Umbilical cord (tissue), 1 donor: ENCODE measurements at regions not wholly inside any gene's neighbourhood (a gene's known extent, or its start where the extent isn't known, plus 50 kb on each side); places are given as distances from the start of the nearest gene placed in this dataset.

ENCODE experiments used
- DNase-seq: peaks from one replicate; pipeline ENCODE4 v3.0.0-alpha.2; 2015; ENCODE audit warnings: low spot score

DNA sequence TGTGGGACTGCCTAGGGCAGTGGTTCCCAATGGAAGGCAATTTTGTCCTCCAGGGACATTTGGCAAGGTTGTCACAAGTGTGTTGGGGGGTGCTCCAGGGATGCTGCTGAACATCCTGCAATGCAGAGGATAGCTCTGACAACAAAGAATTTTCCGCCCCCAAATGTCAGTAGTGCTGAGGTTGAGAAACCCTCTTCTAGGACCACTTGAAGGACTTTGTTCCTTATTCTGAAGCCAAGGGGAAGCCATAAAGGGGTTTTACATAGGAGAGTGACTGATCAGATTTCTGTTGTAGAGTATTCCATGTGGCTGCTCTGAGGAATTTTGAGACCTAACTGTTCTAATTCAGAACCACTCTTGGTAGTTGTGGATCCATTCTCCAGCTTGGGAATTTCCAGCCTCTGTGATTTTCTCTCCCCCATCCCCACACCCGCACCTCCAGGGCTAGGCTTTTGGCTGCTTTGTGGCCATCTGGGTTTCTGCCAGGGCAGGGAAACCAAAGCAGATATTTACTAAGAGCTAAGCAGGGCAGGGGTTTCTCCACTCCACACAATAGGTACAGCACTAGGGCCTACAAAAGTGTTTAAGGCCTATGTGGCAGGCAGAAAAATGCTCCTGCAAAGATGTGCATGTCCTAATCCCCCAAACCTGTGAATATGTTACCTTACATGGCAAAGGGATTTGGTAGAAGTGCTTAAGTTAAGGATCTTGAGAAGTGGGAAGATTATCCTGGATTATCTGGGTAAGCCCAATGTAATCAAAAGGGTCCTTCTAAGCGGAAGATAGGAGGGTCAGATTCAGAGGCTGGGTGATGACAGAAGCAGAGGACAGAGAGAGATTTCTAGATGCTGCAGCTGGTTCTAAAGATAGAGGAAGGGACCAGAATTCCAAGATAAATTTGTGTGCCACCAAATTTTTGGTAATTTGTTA is 135.4 kb downstream of the TMEM17 start:
- DNase-seq: no peak

GRCh38 chr2:62369541-62370202 is 136.3 kb downstream of the TMEM17 start:
- no peak for DNase-seq

DNA sequence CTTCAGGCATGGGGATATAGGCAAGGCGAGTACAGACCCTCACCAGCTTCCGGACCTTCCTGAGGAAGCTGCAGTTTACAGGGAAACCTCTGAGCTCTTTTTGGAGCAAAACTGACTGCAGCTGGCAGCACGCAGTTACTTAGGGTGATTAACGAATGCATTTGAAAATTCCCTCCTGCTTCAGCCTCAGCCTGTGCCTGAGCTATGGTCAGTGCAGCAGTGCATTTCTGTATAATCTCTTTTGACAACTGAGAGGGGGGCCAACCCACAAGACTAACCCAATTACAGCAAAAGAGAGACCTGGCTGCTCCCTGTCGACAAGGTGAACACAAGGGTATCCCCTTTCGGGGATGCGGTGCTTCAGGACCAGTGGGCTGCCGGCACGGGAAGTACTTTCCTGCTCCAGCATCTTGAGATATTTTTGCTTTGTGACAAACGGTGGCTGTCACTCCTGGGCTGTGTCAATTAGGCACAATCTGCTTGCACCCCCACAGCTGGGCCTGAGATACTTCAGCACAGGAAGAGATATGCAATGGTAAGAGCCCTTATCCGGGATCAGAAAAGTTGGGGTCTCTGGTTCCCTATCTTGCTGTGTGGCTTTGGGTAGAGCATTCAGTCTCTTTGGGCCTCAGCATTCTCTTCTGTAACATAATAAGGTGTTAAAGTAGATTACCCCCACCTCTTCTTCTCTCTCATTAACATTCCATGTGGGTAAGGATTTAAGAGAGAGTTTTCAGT is 141.0 kb downstream of the TMEM17 start:
- no peak for DNase-seq

DNA sequence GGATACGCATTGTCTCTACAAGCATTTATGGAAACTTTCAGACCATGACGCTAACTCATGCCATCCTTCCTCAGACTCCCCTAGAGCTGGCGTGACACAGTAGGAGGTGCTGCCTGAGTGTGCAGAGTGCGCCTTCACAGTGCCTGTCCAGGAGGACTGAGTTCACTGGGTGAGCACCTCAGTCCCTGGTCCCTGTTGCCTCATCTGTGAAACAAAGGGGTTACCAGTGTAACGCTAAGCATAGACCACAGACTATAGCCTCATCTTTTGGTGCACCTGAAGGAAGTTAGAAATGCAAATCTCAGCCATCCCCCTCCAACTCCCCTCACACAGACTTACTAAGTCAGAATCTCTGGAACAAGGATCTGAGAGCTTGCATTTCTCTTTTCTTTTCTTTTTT is 142.8 kb downstream of the TMEM17 start:
- DNase-seq: no peak

GRCh38 chr2:62362561-62362960 is 143.4 kb downstream of the TMEM17 start:
- no peak for DNase-seq

DNA sequence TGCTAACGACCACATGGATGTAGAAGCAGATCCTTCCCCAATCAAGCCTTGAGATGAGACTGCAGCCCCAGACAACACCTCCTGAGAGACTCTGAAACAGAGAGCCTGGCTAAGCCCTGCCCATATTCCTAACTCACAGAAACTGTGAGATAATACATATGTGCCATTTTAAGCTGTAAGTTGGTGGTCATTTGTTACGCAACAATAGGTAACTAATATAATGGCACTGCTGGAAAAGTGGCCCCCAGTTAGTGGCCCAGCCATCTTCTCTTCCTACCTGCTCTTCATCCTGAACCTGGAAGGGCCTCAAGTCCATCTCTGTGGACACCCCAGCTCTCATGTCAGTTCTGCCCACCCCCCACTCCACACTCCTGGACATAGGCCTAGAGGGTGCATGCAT is 144.0 kb downstream of the TMEM17 start:
- no peak for DNase-seq

DNA sequence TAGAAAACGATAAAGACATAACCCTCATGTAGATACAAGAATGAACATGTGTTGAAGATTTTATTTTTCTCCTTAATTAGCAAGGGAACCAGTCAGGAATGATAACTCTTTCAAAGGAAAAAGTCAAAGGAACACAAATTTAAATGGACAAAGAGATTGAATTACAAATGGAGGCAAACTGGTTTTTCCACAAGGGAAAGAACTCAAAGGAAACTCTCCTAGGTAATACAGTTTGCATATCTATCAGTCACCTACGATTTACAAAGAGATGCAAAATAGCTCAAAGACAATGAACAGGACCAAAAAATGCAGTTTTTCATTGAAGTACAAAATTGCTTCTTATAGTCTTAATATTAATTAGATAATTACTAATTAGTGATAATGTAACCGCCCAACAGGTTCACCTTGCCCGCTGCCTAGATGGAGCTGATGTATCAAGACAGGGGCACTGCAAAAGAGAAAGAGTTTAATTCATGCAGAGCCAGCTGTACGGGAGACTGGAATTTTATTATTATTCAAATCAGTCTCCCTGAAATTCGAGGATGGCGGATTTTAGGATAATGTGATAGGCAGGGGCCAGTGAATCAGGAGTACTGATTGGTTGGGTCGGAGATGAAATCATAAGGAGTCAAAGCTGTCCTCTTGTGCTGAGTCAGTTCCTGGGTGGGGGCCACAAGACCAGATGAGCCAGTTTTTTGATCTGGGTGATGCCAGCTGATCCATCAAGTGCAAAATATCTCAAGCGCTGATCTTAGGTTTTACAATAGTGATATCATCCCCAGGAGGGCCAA is 151.0 kb downstream of the TMEM17 start:
- no peak for DNase-seq

- DNase-seq: no peak
These were observed 154.0 kb downstream of the TMEM17 start for GRCh38 chr2:62352031-62352430.

GRCh38 chr2:62349788-62350187 is 153.9 kb downstream of the B3GNT2 start:
- no peak for DNase-seq

DNA sequence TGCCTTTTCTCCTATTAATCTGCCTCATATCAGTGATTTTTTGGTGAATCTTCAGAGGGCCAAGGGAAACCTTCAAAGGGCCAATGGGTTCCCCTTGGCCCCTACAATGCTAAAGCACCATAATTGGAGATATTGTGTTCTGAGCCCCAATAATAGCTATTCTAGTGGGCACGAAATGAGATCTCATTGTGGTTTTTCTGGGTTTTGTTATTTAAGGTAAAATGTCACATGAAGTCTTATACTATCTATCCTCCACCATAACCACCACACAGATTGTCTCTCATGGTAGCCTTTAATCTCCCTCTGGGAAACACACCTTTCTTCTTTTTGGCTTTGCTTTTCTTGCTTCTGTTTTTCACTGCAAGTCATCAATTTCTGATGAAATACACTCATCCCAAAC is 152.8 kb downstream of the B3GNT2 start:
- no peak for DNase-seq

DNA sequence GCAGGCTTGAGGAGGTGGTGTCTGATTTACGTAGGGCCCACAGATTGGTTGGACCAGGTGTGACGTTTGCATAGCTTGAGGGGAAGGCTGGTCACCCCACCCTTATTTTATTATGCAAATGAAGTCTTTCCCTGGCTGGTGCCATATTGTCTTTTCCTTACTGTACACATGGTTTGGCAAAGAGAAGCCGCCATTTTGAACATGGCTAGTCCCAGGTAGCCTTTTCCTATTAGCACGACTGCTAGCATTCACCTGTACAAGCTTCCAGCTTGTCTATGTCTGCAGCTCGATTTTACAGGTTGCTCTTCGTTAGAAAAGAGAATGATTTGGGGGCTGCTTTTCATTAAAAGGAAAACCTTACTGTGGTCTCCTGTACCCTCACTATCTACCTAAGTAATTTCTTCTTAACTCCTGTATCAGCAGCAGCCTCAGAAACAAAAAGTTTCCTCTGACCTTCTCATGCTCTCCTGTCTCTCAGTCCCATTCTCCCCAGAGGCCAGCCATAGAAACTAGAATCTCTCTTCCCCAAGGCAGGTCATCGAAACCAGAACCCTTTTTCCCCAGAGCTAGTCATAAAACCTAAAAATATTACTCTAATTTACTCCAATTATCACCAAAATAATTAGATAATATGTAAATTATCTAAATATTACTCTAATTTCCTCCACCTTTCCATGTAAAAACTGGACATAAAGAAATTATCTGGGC is 151.8 kb downstream of the B3GNT2 start:
- no peak for DNase-seq

DNA sequence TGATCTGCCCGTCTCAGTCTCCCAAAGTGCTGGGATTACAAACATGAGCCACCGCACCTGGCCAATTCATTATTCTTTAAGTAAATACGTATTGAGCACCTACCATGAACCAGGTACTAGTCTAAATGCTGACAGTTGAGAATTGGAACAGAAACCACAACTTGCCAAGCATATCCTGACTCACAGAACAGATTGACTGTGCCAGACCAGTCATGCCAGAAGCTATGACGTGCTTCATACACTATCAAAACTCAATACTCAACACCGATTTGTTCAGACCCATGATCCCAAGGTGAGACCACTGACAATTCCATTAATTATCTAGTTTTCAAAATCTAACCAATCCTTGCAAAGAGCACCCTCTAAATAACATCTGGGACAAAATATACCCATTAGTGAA is 148.6 kb downstream of the B3GNT2 start:
- no peak for DNase-seq

GRCh38 chr2:62343636-62344337 is 147.9 kb downstream of the B3GNT2 start:
- no peak for DNase-seq

DNA sequence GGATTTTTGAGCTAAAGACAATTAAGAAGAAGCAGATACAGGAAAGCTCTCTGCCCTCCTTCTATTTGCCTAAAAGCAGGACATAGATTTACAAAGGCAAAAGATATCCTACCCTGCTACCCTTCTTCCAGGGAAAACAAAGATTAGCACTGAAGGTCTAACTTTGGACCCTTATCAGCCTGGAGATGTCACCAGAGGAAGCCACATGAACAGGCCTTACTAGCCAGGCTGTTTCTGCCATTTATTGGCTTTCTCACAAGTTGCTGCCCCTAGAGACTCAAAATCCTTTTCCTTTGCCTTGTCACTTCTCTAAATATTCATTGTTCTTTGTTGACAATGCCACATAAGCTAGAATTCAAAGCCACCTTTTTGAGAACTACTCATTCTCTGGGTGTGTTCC is 147.3 kb downstream of the B3GNT2 start:
- no peak for DNase-seq

DNA sequence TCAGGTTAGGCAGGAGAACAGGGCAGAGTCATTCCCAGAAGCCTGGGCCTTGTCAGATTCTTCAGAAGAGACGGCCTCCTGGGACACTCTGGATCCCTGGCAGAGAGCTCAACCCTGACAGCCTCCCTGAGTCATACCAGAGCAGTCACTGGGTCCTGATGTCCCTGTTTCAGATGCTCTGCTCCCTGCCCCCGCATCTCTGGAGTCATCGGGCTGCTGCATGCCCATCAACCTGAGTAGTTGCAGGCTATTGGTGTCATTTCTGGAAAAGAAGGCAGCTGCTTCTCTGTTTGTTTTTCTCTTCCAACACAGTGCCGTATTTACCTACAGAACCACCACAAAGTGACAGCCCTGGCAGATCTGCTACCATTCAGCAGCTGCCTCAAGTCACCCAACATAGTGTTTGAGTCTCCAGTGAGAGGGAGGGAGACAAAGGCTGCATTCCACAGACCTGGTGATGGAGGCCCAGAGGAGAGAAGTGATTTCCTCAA is 145.1 kb downstream of the B3GNT2 start:
- DNase-seq: peak; percentile 65

- DNase-seq: no peak
These were observed 143.9 kb downstream of the B3GNT2 start for GRCh38 chr2:62339837-62340236.

GRCh38 chr2:62339413-62339812 is 143.5 kb downstream of the B3GNT2 start:
- DNase-seq: no peak

DNA sequence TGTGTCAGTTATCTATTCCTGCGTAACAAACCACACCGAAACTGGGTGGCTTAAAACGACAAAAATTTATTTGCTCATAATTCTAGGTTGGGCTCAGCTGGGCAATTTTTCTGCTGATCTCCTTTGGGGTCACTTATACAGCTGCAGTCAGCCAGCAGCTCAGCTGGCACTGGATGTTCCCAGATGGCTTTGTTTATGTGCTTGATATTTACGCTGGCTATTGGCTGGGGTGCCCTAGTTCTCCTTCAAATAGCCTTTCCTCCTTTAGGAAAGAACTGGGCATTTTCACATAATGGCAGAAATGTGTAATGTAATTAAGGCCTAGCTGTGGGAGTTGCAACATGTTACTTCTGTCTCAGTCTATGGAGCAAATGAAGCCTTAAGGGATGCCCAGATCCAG is 142.2 kb downstream of the B3GNT2 start:
- no peak for DNase-seq

DNA sequence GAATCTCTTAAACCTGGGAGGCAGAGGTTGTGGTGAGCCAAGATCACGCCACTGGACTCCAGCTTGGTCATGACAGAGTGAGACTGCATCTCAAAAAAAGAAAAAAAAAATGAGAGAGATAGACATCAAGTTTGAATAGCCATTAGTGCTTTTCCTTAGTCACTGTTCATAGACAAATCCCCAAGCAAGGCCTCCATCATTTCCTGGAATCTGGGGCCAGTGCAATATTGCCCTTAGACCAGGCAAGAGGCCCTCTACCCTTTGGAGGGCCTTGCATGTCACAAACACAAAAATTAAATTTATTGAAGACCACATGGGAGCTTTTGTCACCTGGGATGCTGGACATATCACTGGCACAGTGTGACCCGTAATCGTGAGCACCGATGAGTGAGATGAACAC is 141.5 kb downstream of the B3GNT2 start:
- no peak for DNase-seq

GRCh38 chr2:62335612-62336011 is 139.7 kb downstream of the B3GNT2 start:
- DNase-seq: no peak
